ENCODE measurements at regions not wholly inside any gene's neighbourhood (a gene's known extent, or its start where the extent isn't known, plus 50 kb on each side); places are given as distances from the start of the nearest gene placed in this dataset.

GRCh38 chr6:144335311-144335861 is 50.3 kb downstream of the UTRN start:
- WGBS, 10 experiments: 33 to 100% (median 90%) methylated on average over 1 to 5 of the region's 5 CpGs; no CpG with 5 or more reads in 2 of the 10 experiments
- Histone ChIP-seq H3K4me3 (no peak overlapping the region), H3K27ac (no peak overlapping the region), H3K4me1 (replicated peaks in 1 of 2) (peaks cover 0 to 3% of the 10 kb centered on the region in 2 donors)
- in situ Hi-C loops (cut with MboI; ENCODE audit: low pct_unique_long_range_greater_than_20kb in 2 of 9, low sequenced_read_pairs in 9 of 9, unreplicated experiment in 9 of 9): no loop called here
- ATAC-seq (replicated peaks in 6 of 8): no peak

GRCh38 chr6:144335914-144336313 is 50.8 kb downstream of the UTRN start:
- 0 to 100% (median 95%) methylated on average over 1 to 4 of the region's 5 CpGs; no CpG with 5 or more reads in 3 of the 10 experiments for WGBS, 10 experiments
- H3K27ac ChIP-seq: no peak overlapping the region
- H3K4me3 ChIP-seq: no peak overlapping the region
- H3K4me1 ChIP-seq (replicated peaks in 1 of 2): peaks cover 2 to 8% of the 10 kb centered on the region in 2 donors
- in situ Hi-C loops (cut with MboI; ENCODE audit: low pct_unique_long_range_greater_than_20kb in 2 of 9, low sequenced_read_pairs in 9 of 9, unreplicated experiment in 9 of 9): no loop called here
- ATAC-seq (replicated peaks in 6 of 8): peak in 3 of 8 experiments; percentile 61 to 73 (median 67)

GRCh38 chr6:144336900-144337299 is 51.8 kb downstream of the UTRN start:
- 70 to 100% (median 94%) methylated on average over 1 to 2 of the region's 2 CpGs; no CpG with 5 or more reads in 2 of the 10 experiments for WGBS, 10 experiments
- no peak overlapping the region for H3K4me3 ChIP-seq
- ATAC-seq (replicated peaks in 6 of 8): no peak
- H3K27ac ChIP-seq: no peak overlapping the region
- in situ Hi-C loops (cut with MboI; ENCODE audit: low pct_unique_long_range_greater_than_20kb in 2 of 9, low sequenced_read_pairs in 9 of 9, unreplicated experiment in 9 of 9): no loop called here
- H3K4me1 ChIP-seq (replicated peaks in 1 of 2): peaks cover 2 to 9% of the 10 kb centered on the region in 2 donors

- in situ Hi-C loops (cut with MboI; ENCODE audit: low pct_unique_long_range_greater_than_20kb in 2 of 9, low sequenced_read_pairs in 9 of 9, unreplicated experiment in 9 of 9): no loop called here
- ATAC-seq (replicated peaks in 6 of 8): no peak
- H3K4me3 ChIP-seq: no peak overlapping the region
- peaks cover 2 to 9% of the 10 kb centered on the region in 2 donors for H3K4me1 ChIP-seq (replicated peaks in 1 of 2)
- WGBS, 10 experiments: 67 to 100% (median 90%) methylated on average over 1 to 6 of the region's 6 CpGs; no CpG with 5 or more reads in 2 of the 10 experiments
- no peak overlapping the region for H3K27ac ChIP-seq
Measured at GRCh38 chr6:144338474-144338873, 53.3 kb downstream of the UTRN start.

- peak in 2 of 8 experiments; percentile 54 to 62 for ATAC-seq (replicated peaks in 6 of 8)
- Histone ChIP-seq H3K4me1 (replicated peaks in 1 of 2) (peaks cover 2 to 9% of the 10 kb centered on the region in 2 donors), H3K4me3 (no peak overlapping the region), H3K27ac (no peak overlapping the region)
- in situ Hi-C loops (cut with MboI; ENCODE audit: low pct_unique_long_range_greater_than_20kb in 2 of 9, low sequenced_read_pairs in 9 of 9, unreplicated experiment in 9 of 9): no loop called here
Measured at GRCh38 chr6:144338951-144339700, 54.0 kb downstream of the UTRN start.

- H3K27ac ChIP-seq: no peak overlapping the region
- in situ Hi-C loops (cut with MboI; ENCODE audit: low pct_unique_long_range_greater_than_20kb in 2 of 9, low sequenced_read_pairs in 9 of 9, unreplicated experiment in 9 of 9): no loop called here
- no peak for ATAC-seq (replicated peaks in 6 of 8)
- no peak overlapping the region for H3K4me3 ChIP-seq
- 85 to 100% (median 100%) methylated on average over 1 to 10 of the region's 12 CpGs; no CpG with 5 or more reads in 2 of the 10 experiments for WGBS, 10 experiments
- H3K4me1 ChIP-seq (replicated peaks in 1 of 2): peaks cover 2 to 9% of the 10 kb centered on the region in 2 donors
Measured at GRCh38 chr6:144339859-144340452, 54.8 kb downstream of the UTRN start.

GRCh38 chr6:144340541-144341371 is 55.6 kb downstream of the UTRN start:
- H3K4me1 ChIP-seq (replicated peaks in 1 of 2): peaks cover 2 to 9% of the 10 kb centered on the region in 2 donors
- no peak overlapping the region for H3K4me3 ChIP-seq
- in situ Hi-C loops (cut with MboI; ENCODE audit: low pct_unique_long_range_greater_than_20kb in 2 of 9, low sequenced_read_pairs in 9 of 9, unreplicated experiment in 9 of 9): no loop called here
- 58 to 100% (median 75%) methylated on average over 1 to 5 of the region's 5 CpGs for WGBS, 10 experiments
- ATAC-seq (replicated peaks in 6 of 8): peak in 3 of 8 experiments; percentile 13 to 34 (median 32)
- no peak overlapping the region for H3K27ac ChIP-seq

GRCh38 chr6:144341831-144342527 is 56.8 kb downstream of the UTRN start:
- in situ Hi-C loops (cut with MboI; ENCODE audit: low pct_unique_long_range_greater_than_20kb in 2 of 9, low sequenced_read_pairs in 9 of 9, unreplicated experiment in 9 of 9): no loop called here

GRCh38 chr6:144343701-144344428 is 58.7 kb downstream of the UTRN start:
- in situ Hi-C loops (cut with MboI; ENCODE audit: low pct_unique_long_range_greater_than_20kb in 2 of 9, low sequenced_read_pairs in 9 of 9, unreplicated experiment in 9 of 9): no loop called here
- no peak overlapping the region for H3K27ac ChIP-seq
- 57 to 89% (median 74%) methylated on average over 1 to 8 of the region's 10 CpGs for WGBS, 10 experiments

More at GRCh38 chr6:144341831-144342527, 56.8 kb downstream of the UTRN start:
- ATAC-seq (replicated peaks in 6 of 8): no peak
- Histone ChIP-seq H3K4me1 (replicated peaks in 1 of 2) (peaks cover 2 to 9% of the 10 kb centered on the region in 2 donors), H3K4me3 (no peak overlapping the region), H3K27ac (no peak overlapping the region)
- WGBS, 10 experiments: 22 to 100% (median 80%) methylated on average over 1 to 4 of the region's 5 CpGs

GRCh38 chr6:144344646-144345045 is 59.5 kb downstream of the UTRN start:
- H3K4me3 ChIP-seq: no peak overlapping the region
- peaks cover 3 to 9% of the 10 kb centered on the region in 2 donors for H3K4me1 ChIP-seq (replicated peaks in 1 of 2)
- no peak overlapping the region for H3K27ac ChIP-seq
- ATAC-seq (replicated peaks in 6 of 8): no peak
- in situ Hi-C loops (cut with MboI; ENCODE audit: low pct_unique_long_range_greater_than_20kb in 2 of 9, low sequenced_read_pairs in 9 of 9, unreplicated experiment in 9 of 9): no loop called here
- WGBS, 10 experiments: 50 to 100% (median 85%) methylated on average over 1 to 5 of the region's 5 CpGs

More at GRCh38 chr6:144343701-144344428, 58.7 kb downstream of the UTRN start:
- Histone ChIP-seq H3K4me1 (replicated peaks in 1 of 2) (peaks cover 2 to 9% of the 10 kb centered on the region in 2 donors), H3K4me3 (no peak overlapping the region)
- ATAC-seq (replicated peaks in 6 of 8): no peak

- WGBS, 10 experiments: 80 to 100% (median 100%) methylated on average over 1 to 4 of the region's 4 CpGs; no CpG with 5 or more reads in 3 of the 10 experiments
- Histone ChIP-seq H3K4me1 (replicated peaks in 1 of 2) (peaks cover 5 to 6% of the 10 kb centered on the region in 2 donors), H3K27ac (no peak overlapping the region), H3K4me3 (no peak overlapping the region)
- in situ Hi-C loops (cut with MboI; ENCODE audit: low pct_unique_long_range_greater_than_20kb in 2 of 9, low sequenced_read_pairs in 9 of 9, unreplicated experiment in 9 of 9): no loop called here
- no peak for ATAC-seq (replicated peaks in 6 of 8)
Measured at GRCh38 chr6:144345451-144345850, 60.3 kb downstream of the UTRN start.

All from motor neuron (in vitro differentiated cells).